ENCODE measurements at regions not wholly inside any gene's neighbourhood (a gene's known extent, or its start where the extent isn't known, plus 50 kb on each side); places are given as distances from the start of the nearest gene placed in this dataset.

DNA sequence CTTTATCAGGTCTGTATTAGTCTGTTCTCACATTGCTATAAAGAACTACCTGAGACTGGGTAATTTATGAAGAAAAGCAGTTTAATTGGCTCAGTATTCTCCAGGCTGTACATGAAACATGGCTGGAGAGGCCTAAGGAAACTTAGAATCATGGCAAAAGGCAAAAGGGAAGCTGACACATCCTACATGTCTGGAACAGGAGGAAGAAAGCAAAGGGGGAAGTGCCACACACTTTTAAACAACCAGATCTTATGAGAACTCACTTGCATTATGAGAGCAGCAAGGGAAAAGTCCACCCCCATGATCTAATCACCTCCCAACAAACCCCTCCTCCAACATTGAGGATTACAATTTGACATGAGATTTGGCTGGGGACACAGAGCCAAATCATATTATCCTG, 132.1 kb downstream of the PCSK1 start:
- TF ChIP-seq, protein P1, sequence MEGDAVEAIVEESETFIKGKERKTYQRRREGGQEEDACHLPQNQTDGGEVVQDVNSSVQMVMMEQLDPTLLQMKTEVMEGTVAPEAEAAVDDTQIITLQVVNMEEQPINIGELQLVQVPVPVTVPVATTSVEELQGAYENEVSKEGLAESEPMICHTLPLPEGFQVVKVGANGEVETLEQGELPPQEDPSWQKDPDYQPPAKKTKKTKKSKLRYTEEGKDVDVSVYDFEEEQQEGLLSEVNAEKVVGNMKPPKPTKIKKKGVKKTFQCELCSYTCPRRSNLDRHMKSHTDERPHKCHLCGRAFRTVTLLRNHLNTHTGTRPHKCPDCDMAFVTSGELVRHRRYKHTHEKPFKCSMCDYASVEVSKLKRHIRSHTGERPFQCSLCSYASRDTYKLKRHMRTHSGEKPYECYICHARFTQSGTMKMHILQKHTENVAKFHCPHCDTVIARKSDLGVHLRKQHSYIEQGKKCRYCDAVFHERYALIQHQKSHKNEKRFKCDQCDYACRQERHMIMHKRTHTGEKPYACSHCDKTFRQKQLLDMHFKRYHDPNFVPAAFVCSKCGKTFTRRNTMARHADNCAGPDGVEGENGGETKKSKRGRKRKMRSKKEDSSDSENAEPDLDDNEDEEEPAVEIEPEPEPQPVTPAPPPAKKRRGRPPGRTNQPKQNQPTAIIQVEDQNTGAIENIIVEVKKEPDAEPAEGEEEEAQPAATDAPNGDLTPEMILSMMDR (IDR thresholded peaks at IDR 0.05; ENCODE audit: insufficient read depth, low read length) = no peak
- TF ChIP-seq POLR2AphosphoS5 (IDR thresholded peaks at IDR 0.05; ENCODE audit: low read depth) = no peak
- TF ChIP-seq, protein P2, sequence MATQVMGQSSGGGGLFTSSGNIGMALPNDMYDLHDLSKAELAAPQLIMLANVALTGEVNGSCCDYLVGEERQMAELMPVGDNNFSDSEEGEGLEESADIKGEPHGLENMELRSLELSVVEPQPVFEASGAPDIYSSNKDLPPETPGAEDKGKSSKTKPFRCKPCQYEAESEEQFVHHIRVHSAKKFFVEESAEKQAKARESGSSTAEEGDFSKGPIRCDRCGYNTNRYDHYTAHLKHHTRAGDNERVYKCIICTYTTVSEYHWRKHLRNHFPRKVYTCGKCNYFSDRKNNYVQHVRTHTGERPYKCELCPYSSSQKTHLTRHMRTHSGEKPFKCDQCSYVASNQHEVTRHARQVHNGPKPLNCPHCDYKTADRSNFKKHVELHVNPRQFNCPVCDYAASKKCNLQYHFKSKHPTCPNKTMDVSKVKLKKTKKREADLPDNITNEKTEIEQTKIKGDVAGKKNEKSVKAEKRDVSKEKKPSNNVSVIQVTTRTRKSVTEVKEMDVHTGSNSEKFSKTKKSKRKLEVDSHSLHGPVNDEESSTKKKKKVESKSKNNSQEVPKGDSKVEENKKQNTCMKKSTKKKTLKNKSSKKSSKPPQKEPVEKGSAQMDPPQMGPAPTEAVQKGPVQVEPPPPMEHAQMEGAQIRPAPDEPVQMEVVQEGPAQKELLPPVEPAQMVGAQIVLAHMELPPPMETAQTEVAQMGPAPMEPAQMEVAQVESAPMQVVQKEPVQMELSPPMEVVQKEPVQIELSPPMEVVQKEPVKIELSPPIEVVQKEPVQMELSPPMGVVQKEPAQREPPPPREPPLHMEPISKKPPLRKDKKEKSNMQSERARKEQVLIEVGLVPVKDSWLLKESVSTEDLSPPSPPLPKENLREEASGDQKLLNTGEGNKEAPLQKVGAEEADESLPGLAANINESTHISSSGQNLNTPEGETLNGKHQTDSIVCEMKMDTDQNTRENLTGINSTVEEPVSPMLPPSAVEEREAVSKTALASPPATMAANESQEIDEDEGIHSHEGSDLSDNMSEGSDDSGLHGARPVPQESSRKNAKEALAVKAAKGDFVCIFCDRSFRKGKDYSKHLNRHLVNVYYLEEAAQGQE (IDR thresholded peaks at IDR 0.05; ENCODE audit: insufficient replicate concordance, low read depth) = no peak
- no peak for TF ChIP-seq GABPA (IDR thresholded peaks at IDR 0.05; ENCODE audit: low read depth)
